Astrocyte (in vitro differentiated cells and primary cell): ENCODE measurements at regions not wholly inside any gene's neighbourhood (a gene's known extent, or its start where the extent isn't known, plus 50 kb on each side); places are given as distances from the start of the nearest gene placed in this dataset.

Experiments
- CTCF ChIP-seq: IDR thresholded peaks from 2 replicates; pipeline ENCODE4 v1.5.1; 2011; ENCODE audit warnings: low read depth, mild to moderate bottlenecking, inconsistent platforms, low read length, moderate library complexity; ENCODE audit not compliant: insufficient read depth
- EZH2 ChIP-seq: IDR thresholded peaks from 2 replicates; pipeline ENCODE4 v1.6.1; 2012; ENCODE audit warnings: mild to moderate bottlenecking, low read length, inconsistent platforms; ENCODE audit not compliant: insufficient read depth

- TF ChIP-seq CTCF, result no peak
- TF ChIP-seq EZH2, result no peak
Observed at GRCh38 chr3:30542897-30543296, 63.5 kb upstream of the TGFBR2 start.
